Type B pancreatic cell (in vitro differentiated cells): ENCODE measurements at regions not wholly inside any gene's neighbourhood (a gene's known extent, or its start where the extent isn't known, plus 50 kb on each side); places are given as distances from the start of the nearest gene placed in this dataset.

Experiments used
- DNase-seq: peaks from one replicate; pipeline ENCODE4 v3.0.0; 2021; ENCODE audit warnings: mixed read lengths; ENCODE audit not compliant: unreplicated experiment; ENCODE audit errors: extremely low spot score
- H3K27ac Mint-ChIP-seq: 2 replicates; pipeline ENCODE4 v1.8.0; 2021; ENCODE audit warnings: mild to moderate bottlenecking, mixed read lengths
- H3K27me3 Mint-ChIP-seq: 2 replicates; pipeline ENCODE4 v1.8.0; 2021; ENCODE audit warnings: mixed read lengths
- H3K36me3 Mint-ChIP-seq: 2 replicates; pipeline ENCODE4 v1.8.0; 2021; ENCODE audit warnings: mixed read lengths
- H3K4me1 Mint-ChIP-seq: one replicate; pipeline ENCODE4 v1.8.0; 2021; ENCODE audit warnings: mixed read lengths; ENCODE audit not compliant: unreplicated experiment
- H3K4me3 Mint-ChIP-seq: 2 replicates; pipeline ENCODE4 v1.8.0; 2021; ENCODE audit warnings: mild to moderate bottlenecking, mixed read lengths
- H3K9me3 Mint-ChIP-seq: 2 replicates; pipeline ENCODE4 v1.8.0; 2021; ENCODE audit warnings: mixed read lengths
- CTCF ChIP-seq: fragments of 200-600 bp; sonication (generic); conservative IDR thresholded peaks from 2 replicates; pipeline ENCODE4 v1.5.0; 2021; ENCODE audit warnings: antibody characterized with exemption, mild to moderate bottlenecking

- H3K4me3 Mint-ChIP-seq = no peak overlapping the region
- H3K27ac Mint-ChIP-seq = no peak overlapping the region
- H3K4me1 Mint-ChIP-seq = no peaks in the 10 kb centered on the region
- no peaks in the 10 kb centered on the region for H3K9me3 Mint-ChIP-seq
- no peaks in the 10 kb centered on the region for H3K27me3 Mint-ChIP-seq
- no peak for DNase-seq
- TF ChIP-seq CTCF = no peak
- H3K36me3 Mint-ChIP-seq = no peaks in the 10 kb centered on the region
These were observed 483.4 kb downstream of the LRFN5 start for GRCh38 chr14:42090122-42090521.

- Mint-ChIP-seq H3K4me1 (no peaks in the 10 kb centered on the region), H3K27ac (no peak overlapping the region), H3K36me3 (no peaks in the 10 kb centered on the region), H3K9me3 (no peaks in the 10 kb centered on the region), H3K4me3 (no peak overlapping the region), H3K27me3 (no peaks in the 10 kb centered on the region)
- TF ChIP-seq CTCF = no peak
- DNase-seq = no peak
These were observed 473.2 kb downstream of the LRFN5 start for GRCh38 chr14:42079911-42080310.

GRCh38 chr14:42078345-42078744, 471.7 kb downstream of the LRFN5 start:
- no peak for DNase-seq
- no peaks in the 10 kb centered on the region for H3K36me3 Mint-ChIP-seq
- H3K4me3 Mint-ChIP-seq = no peak overlapping the region
- H3K27ac Mint-ChIP-seq = no peak overlapping the region
- no peaks in the 10 kb centered on the region for H3K4me1 Mint-ChIP-seq
- H3K9me3 Mint-ChIP-seq = no peaks in the 10 kb centered on the region
- no peak for TF ChIP-seq CTCF
- H3K27me3 Mint-ChIP-seq = no peaks in the 10 kb centered on the region

GRCh38 chr14:42070031-42070430, 463.4 kb downstream of the LRFN5 start:
- DNase-seq = no peak
- Mint-ChIP-seq H3K36me3 (no peaks in the 10 kb centered on the region), H3K27me3 (no peaks in the 10 kb centered on the region), H3K9me3 (no peaks in the 10 kb centered on the region), H3K27ac (no peak overlapping the region), H3K4me3 (no peak overlapping the region), H3K4me1 (no peaks in the 10 kb centered on the region)
- no peak for TF ChIP-seq CTCF

GRCh38 chr14:42057111-42057510, 450.4 kb downstream of the LRFN5 start:
- Mint-ChIP-seq H3K36me3 (no peaks in the 10 kb centered on the region), H3K27ac (no peak overlapping the region), H3K9me3 (no peaks in the 10 kb centered on the region), H3K4me1 (no peaks in the 10 kb centered on the region), H3K27me3 (no peaks in the 10 kb centered on the region), H3K4me3 (no peak overlapping the region)
- TF ChIP-seq CTCF = no peak
- no peak for DNase-seq

- no peak for TF ChIP-seq CTCF
- Mint-ChIP-seq H3K9me3 (no peaks in the 10 kb centered on the region), H3K4me1 (no peaks in the 10 kb centered on the region), H3K36me3 (no peaks in the 10 kb centered on the region), H3K4me3 (no peak overlapping the region), H3K27ac (no peak overlapping the region), H3K27me3 (peaks cover 3% of the 10 kb centered on the region)
- no peak for DNase-seq
These were observed 440.9 kb downstream of the LRFN5 start for GRCh38 chr14:42047421-42048055.
